H9 (cell line): ENCODE measurements at regions not wholly inside any gene's neighbourhood (a gene's known extent, or its start where the extent isn't known, plus 50 kb on each side); places are given as distances from the start of the nearest gene placed in this dataset.

Source experiments
- DNase-seq: peaks from one replicate; pipeline ENCODE4 v3.0.0-alpha.2; 2017
- H2AFZ ChIP-seq: one replicate; pipeline ENCODE4 v1.6.1; 2013; ENCODE audit warnings: mild to moderate bottlenecking, low read length, control low read depth, moderate library complexity
- H2AK5ac ChIP-seq: 2 replicates; pipeline ENCODE4 v1.6.1; 2013; ENCODE audit warnings: low read length, control low read depth, mixed read lengths; ENCODE audit not compliant: insufficient read length
- H2BK120ac ChIP-seq: one replicate; pipeline ENCODE4 v1.6.1; 2013; ENCODE audit warnings: low read depth, mild to moderate bottlenecking, low read length, control low read depth, inconsistent platforms; ENCODE audit not compliant: poor library complexity, severe bottlenecking
- H2BK12ac ChIP-seq: 2 replicates; pipeline ENCODE4 v1.6.1; 2013; ENCODE audit warnings: low read length, control low read depth, mixed read lengths, low read depth; ENCODE audit not compliant: insufficient read length
- H2BK15ac ChIP-seq: 2 replicates; pipeline ENCODE4 v1.6.1; 2013; ENCODE audit warnings: low read depth, low read length, control low read depth
- H2BK20ac ChIP-seq: one replicate; pipeline ENCODE4 v1.6.1; 2013; ENCODE audit warnings: low read depth, mild to moderate bottlenecking, low read length, control low read depth, inconsistent platforms; ENCODE audit not compliant: poor library complexity, severe bottlenecking
- H2BK5ac ChIP-seq: 2 replicates; pipeline ENCODE4 v1.6.1; 2013; ENCODE audit warnings: low read length, control low read depth, mixed read lengths; ENCODE audit not compliant: insufficient read length
- H3K14ac ChIP-seq: 2 replicates; pipeline ENCODE4 v1.6.1; 2013; ENCODE audit warnings: low read length, control low read depth; ENCODE audit not compliant: insufficient read depth
- H3K18ac ChIP-seq: 2 replicates; pipeline ENCODE4 v1.6.1; 2013; ENCODE audit warnings: low read depth, mild to moderate bottlenecking, mixed read lengths, low read length, control low read depth; ENCODE audit not compliant: insufficient read length
- H3K23ac ChIP-seq: 2 replicates; pipeline ENCODE4 v1.6.1; 2013; ENCODE audit warnings: low read length, control low read depth, mixed read lengths, low read depth; ENCODE audit not compliant: insufficient read length
- H3K23me2 ChIP-seq: 2 replicates; pipeline ENCODE4 v1.6.1; 2013; ENCODE audit warnings: low read depth, mild to moderate bottlenecking, mixed read lengths, low read length, control low read depth; ENCODE audit not compliant: insufficient read length, poor library complexity, severe bottlenecking
- H3K27ac ChIP-seq: 2 replicates; pipeline ENCODE4 v1.5.1; 2013; ENCODE audit warnings: low read length, control low read depth, mixed read lengths, low read depth; ENCODE audit not compliant: insufficient read length
- H3K27me3 ChIP-seq: 2 replicates; pipeline ENCODE4 v1.6.1; 2013; ENCODE audit warnings: low read length, control low read depth, inconsistent platforms; ENCODE audit not compliant: insufficient read depth
- H3K4ac ChIP-seq: 2 replicates; pipeline ENCODE4 v1.6.1; 2013; ENCODE audit warnings: low read depth, mild to moderate bottlenecking, control low read depth, inconsistent platforms, low read length, moderate library complexity
- H3K4me1 ChIP-seq: 2 replicates; pipeline ENCODE4 v1.6.1; 2013; ENCODE audit warnings: low read length, control low read depth, inconsistent platforms; ENCODE audit not compliant: insufficient read depth
- H3K4me2 ChIP-seq: 2 replicates; pipeline ENCODE4 v1.6.1; 2013; ENCODE audit warnings: low read length, control low read depth, mixed read lengths; ENCODE audit not compliant: insufficient read length, insufficient read depth
- H3K56ac ChIP-seq: 2 replicates; pipeline ENCODE4 v1.6.1; 2013; ENCODE audit warnings: low read depth, mild to moderate bottlenecking, mixed read lengths, low read length, control low read depth; ENCODE audit not compliant: insufficient read length
- H3K79me1 ChIP-seq: 2 replicates; pipeline ENCODE4 v1.6.1; 2013; ENCODE audit warnings: low read depth, mild to moderate bottlenecking, moderate library complexity, low read length, control low read depth, inconsistent platforms; ENCODE audit not compliant: insufficient read depth, poor library complexity, severe bottlenecking
- H3K79me2 ChIP-seq: 2 replicates; pipeline ENCODE4 v1.6.1; 2013; ENCODE audit warnings: low read length, control low read depth, inconsistent platforms; ENCODE audit not compliant: insufficient read depth
- H3K9ac ChIP-seq: 2 replicates; pipeline ENCODE4 v1.6.1; 2013; ENCODE audit warnings: low read length, control low read depth, mixed read lengths; ENCODE audit not compliant: insufficient read length; ENCODE audit errors: extremely low read depth
- H3K9me3 ChIP-seq: one replicate; pipeline ENCODE4 v1.6.1; 2013; ENCODE audit warnings: low read depth, low read length, inconsistent platforms; ENCODE audit not compliant: control insufficient read depth
- H3T11ph ChIP-seq: one replicate; pipeline ENCODE4 v1.6.1; 2013; ENCODE audit warnings: mild to moderate bottlenecking, low read length, control low read depth, inconsistent platforms
- H4K20me1 ChIP-seq: one replicate; pipeline ENCODE4 v1.6.1; 2013; ENCODE audit not compliant: control insufficient read depth, insufficient read length, insufficient read depth
- H4K5ac ChIP-seq: 2 replicates; pipeline ENCODE4 v1.6.1; 2013; ENCODE audit warnings: low read depth, mild to moderate bottlenecking, mixed read lengths, low read length, control low read depth; ENCODE audit not compliant: insufficient read length
- H4K8ac ChIP-seq: replicated peaks from 2 replicates; pipeline ENCODE4 v1.6.1; 2013; ENCODE audit warnings: low read length, control low read depth, mixed read lengths, low read depth; ENCODE audit not compliant: insufficient read length
- H4K91ac ChIP-seq: 2 replicates; pipeline ENCODE4 v1.6.1; 2013; ENCODE audit warnings: low read depth, mild to moderate bottlenecking, moderate library complexity, mixed read lengths, low read length, control low read depth; ENCODE audit not compliant: insufficient read length
- H3K27ac Mint-ChIP-seq, 3 experiments: 2 replicates in 2 of 3; 3 replicates in 1 of 3; pipeline ENCODE4 v1.8.0; 2020 to 2021; ENCODE audit warnings: mixed read lengths in 3 of 3, mild to moderate bottlenecking in 1 of 3, moderate library complexity in 1 of 3
- H3K27me3 Mint-ChIP-seq: 2 replicates; pipeline ENCODE4 v1.8.0; 2021; ENCODE audit warnings: low read depth, mild to moderate bottlenecking, moderate library complexity, mixed read lengths
- H3K36me3 Mint-ChIP-seq, 3 experiments: 2 replicates in 2 of 3; 3 replicates in 1 of 3; pipeline ENCODE4 v1.8.0; 2020 to 2021; ENCODE audit warnings: low read depth in 3 of 3, mixed read lengths in 3 of 3; ENCODE audit not compliant: insufficient read depth in 1 of 3
- H3K4me1 Mint-ChIP-seq, 2 experiments: 2 replicates each; pipeline ENCODE4 v1.8.0; 2020; ENCODE audit warnings: mixed read lengths in 2 of 2
- H3K4me3 Mint-ChIP-seq, 2 experiments: 2 replicates in 1 of 2; 3 replicates in 1 of 2; pipeline ENCODE4 v1.8.0; 2020 to 2021; ENCODE audit warnings: mild to moderate bottlenecking in 2 of 2, mixed read lengths in 2 of 2, moderate library complexity in 1 of 2
- H3K9me3 Mint-ChIP-seq, 2 experiments: 2 replicates in 1 of 2; 3 replicates in 1 of 2; pipeline ENCODE4 v1.8.0; 2020; ENCODE audit warnings: mild to moderate bottlenecking in 2 of 2, mixed read lengths in 2 of 2, moderate library complexity in 1 of 2
- CTCF ChIP-seq: fragments of 200-600 bp; sonication (generic); conservative IDR thresholded peaks from 3 replicates; pipeline ENCODE4 v1.8.0; 2021; ENCODE audit warnings: antibody characterized with exemption, mild to moderate bottlenecking
- WGBS: extraction: QIAGEN DNeasy Blood & Tissue Kit; methylation state at CpG from one replicate; pipeline ENCODE4 v1.1.7; 2013; ENCODE audit warnings: missing lambda C conversion rate, low lambda C conversion rate, mixed read lengths; ENCODE audit not compliant: insufficient read length; ENCODE audit errors: extremely low coverage; 5-methylcytosine and 5-hydroxymethylcytosine counted together

GRCh38 chr20:24370249-24370648, 99.2 kb upstream of the SYNDIG1 start:
- no peak overlapping the region for H2BK20ac ChIP-seq
- no peak overlapping the region for H3T11ph ChIP-seq
- H2BK12ac ChIP-seq, result no peak overlapping the region
- no peaks in the 10 kb centered on the region for H3K79me1 ChIP-seq
- no peaks in the 10 kb centered on the region; a peak in 1 of 7 replicates for H3K36me3 Mint-ChIP-seq
- peaks cover 10 to 14% of the 10 kb centered on the region in 2 experiments for H3K4me1 Mint-ChIP-seq
- H4K20me1 ChIP-seq, result no peaks in the 10 kb centered on the region
- H2BK5ac ChIP-seq, result no peak overlapping the region
- H3K4me2 ChIP-seq, result no peak overlapping the region
- no peak overlapping the region for H2AK5ac ChIP-seq
- no peak overlapping the region for H3K27ac ChIP-seq
- WGBS, result no CpG with 5 or more reads among the region's 6 CpGs
- no peak overlapping the region for H4K8ac ChIP-seq
- no peak overlapping the region for H3K18ac ChIP-seq
- H3K9me3 ChIP-seq, result no peaks in the 10 kb centered on the region
- H3K4ac ChIP-seq, result no peak overlapping the region
- no peaks in the 10 kb centered on the region for H3K9me3 Mint-ChIP-seq
- H3K9ac ChIP-seq, result no peak overlapping the region
- peaks cover 2% of the 10 kb centered on the region for H3K27me3 Mint-ChIP-seq
- no peak overlapping the region for H4K91ac ChIP-seq
- no peak overlapping the region for H2AFZ ChIP-seq
- H4K5ac ChIP-seq, result no peak overlapping the region
- H3K23ac ChIP-seq, result no peak overlapping the region
- DNase-seq, result no peak
- H3K23me2 ChIP-seq, result no peaks in the 10 kb centered on the region
- H3K27me3 ChIP-seq, result no peaks in the 10 kb centered on the region
- H3K14ac ChIP-seq, result no peak overlapping the region
- no peak overlapping the region for H2BK120ac ChIP-seq
- H3K4me1 ChIP-seq, result no peaks in the 10 kb centered on the region
- no peak overlapping the region for H3K4me3 Mint-ChIP-seq
- no peak for TF ChIP-seq CTCF
- no peak overlapping the region for H2BK15ac ChIP-seq
- H3K56ac ChIP-seq, result no peak overlapping the region
- no peak overlapping the region for H3K27ac Mint-ChIP-seq
- no peaks in the 10 kb centered on the region for H3K79me2 ChIP-seq
